ENCODE measurements at regions not wholly inside any gene's neighbourhood (a gene's known extent, or its start where the extent isn't known, plus 50 kb on each side); places are given as distances from the start of the nearest gene placed in this dataset.

DNA sequence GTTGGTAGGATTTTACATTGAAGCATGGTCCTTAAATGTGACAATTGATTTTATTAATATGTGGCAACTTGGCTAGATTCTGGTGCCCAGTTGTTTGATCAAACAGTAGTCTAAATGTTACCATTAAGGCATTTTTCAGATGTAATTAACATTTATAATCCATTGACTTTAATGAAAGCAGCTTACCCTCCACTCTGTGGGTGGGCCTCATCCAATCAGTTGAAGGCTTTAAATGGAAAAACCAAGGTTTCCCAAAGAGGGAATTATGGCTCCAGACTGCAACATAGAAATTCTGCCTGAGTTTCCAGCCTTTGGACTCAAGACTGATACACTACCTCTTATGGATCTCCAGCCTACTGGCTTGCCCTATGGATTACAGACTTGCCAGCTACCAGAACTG, 1153.2 kb downstream of the BCL11B start:
- no peak for DNase-seq (ENCODE audit: low spot score)

DNA sequence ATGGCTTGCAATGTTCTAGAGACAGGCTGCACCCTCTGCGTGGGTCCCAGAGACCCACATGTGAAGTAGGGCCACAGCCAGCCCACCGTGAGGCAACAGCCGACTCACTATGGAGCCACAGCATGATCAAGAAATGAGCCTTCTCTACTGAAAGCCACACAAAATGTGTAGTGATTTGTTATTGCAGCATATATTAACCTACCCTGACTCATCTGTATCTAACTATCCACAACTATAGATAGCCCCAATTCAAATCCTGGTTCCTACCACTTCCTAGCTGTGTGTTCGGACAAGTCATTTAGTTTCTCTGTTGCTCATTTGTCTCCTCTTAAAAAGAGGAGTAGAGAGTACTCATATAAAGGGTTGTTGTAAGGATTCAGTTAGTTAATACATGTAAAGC, 1152.3 kb downstream of the BCL11B start:
- DNase-seq (ENCODE audit: low spot score): no peak

DNA sequence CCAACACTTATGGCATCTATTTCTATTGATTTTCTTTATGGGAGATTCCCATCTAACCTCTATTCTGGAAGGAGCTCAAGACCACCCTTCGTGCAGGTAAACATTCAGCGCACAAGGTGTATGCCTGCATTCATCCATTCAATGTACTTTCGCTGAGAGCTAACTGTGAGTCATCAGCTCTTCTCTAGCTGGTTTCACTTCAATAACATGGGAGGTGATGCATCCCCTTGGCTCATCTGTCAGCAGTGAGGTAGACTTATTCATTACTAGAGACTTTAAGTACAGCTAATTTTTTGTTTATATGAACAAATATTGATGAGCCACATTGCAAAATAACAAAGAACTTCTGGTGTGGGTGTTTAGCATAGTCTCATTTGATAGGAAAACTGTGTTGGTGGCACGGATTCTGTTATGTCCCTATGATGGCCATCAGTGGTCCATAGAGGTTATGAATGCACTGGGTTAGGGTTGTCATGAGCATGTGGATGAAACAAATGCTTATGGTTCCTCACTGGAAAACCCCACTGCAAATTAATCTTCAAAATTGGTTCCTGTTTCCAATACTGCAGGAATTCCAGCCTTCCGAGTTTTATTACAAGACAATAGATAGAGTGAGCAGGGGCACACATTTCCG, 1151.0 kb downstream of the BCL11B start:
- no peak for DNase-seq (ENCODE audit: low spot score)

GRCh38 chr14:98122527-98122926, 1149.5 kb downstream of the BCL11B start:
- DNase-seq (ENCODE audit: low spot score): no peak

DNA sequence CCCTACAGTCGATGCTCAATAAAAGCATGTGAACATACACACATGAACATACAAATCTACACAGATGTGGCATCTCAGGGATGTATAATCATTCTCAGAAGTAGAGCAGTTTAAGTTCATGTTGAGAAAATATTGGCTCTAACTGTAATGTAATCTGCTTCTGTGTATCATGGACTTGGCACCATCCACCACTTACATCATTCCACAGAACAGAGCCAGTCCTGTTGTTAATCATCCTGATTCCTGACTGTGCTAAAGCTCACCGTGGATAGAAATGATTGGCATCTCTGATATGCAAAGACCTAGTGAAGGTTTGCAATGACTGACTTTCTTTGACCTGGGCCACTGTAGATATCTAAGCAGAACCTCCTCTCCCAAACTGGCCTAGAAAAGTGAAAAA, 1141.3 kb downstream of the BCL11B start:
- DNase-seq (ENCODE audit: low spot score): no peak

DNA sequence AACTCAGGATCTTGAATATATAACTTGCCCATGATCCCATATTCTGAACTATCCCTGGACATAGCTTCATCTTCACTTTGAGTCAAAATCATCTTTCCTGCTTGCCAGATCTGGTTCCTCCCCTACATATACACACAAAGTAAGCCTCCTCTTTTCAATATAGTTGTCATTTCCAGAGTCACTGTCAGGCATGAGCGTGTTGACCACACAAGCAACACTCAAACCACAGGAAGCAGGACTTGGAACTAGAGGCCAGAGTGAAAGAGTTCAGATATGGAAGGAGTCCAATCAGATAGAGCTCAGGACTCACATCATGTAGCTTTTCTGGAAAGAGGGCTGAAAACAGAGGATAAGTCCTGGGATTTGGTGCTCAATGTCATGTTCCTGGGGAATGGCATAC, 1140.6 kb downstream of the BCL11B start:
- no peak for DNase-seq (ENCODE audit: low spot score)

GRCh38 chr14:98133806-98134205, 1138.2 kb downstream of the BCL11B start:
- DNase-seq (ENCODE audit: low spot score): no peak

GRCh38 chr14:98136012-98136789, 1135.8 kb downstream of the BCL11B start:
- DNase-seq (ENCODE audit: low spot score): no peak

- no peak for DNase-seq (ENCODE audit: low spot score)
These were observed 1134.6 kb downstream of the BCL11B start for GRCh38 chr14:98137131-98138025.

- no peak for DNase-seq (ENCODE audit: low spot score)
These were observed 1133.3 kb downstream of the BCL11B start for GRCh38 chr14:98138666-98139065.

DNA sequence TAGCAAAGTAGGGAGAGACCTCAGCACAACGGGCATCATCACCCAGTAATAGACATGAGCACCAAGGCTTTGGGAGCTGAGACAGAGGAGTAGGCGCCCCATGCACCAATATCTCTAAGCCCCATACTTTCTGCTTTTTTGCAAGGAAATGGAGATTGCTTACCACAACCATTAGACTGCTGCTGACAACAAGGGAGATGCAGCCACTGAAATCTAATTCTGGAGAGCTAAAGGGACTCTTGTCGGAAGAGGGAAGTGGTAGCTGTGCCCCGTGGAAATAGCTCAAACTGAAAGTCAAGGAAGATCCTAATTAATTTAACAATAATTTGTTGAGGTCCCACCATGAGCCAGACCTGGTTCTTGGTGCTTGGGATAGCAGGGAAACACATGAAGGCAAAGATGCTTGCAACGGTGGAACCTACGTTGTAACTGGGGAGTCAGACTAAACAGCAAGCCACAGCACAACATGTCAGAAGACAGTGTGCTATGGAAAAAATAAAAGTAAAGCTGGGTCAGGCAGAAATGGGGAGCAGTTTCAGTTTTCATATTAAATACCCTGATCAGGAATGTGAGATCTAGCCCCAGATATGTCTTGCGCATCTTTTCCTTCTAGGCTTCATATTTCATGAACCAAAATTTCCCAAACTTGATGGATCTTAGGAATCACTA, 1131.0 kb downstream of the BCL11B start:
- no peak for DNase-seq (ENCODE audit: low spot score)

- no peak for DNase-seq (ENCODE audit: low spot score)
These were observed 1128.4 kb downstream of the BCL11B start for GRCh38 chr14:98143566-98143965.

- no peak for DNase-seq (ENCODE audit: low spot score)
These were observed 1127.0 kb downstream of the BCL11B start for GRCh38 chr14:98144964-98145363.

DNA sequence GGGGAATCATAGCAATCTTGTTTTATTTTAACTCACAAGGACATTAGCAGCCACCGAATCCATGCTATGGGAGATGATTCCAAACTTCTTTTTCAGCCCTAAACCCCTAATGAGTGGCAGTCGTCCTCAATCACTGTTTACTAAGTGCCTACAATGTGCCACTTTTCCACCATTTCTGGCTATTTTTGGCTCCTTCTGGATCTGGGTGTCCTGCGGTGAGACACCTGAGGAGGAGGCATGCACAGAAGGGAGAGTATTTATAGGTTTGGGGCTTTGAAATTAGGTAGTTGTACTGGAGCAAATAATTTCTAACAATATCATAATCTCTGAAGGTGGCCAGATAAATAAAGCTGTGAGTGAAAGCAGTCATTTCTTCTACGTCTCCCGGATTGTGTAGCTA, 1125.6 kb downstream of the BCL11B start:
- no peak for DNase-seq (ENCODE audit: low spot score)

- no peak for DNase-seq (ENCODE audit: low spot score)
These were observed 1117.7 kb downstream of the BCL11B start for GRCh38 chr14:98154254-98154653.

DNA sequence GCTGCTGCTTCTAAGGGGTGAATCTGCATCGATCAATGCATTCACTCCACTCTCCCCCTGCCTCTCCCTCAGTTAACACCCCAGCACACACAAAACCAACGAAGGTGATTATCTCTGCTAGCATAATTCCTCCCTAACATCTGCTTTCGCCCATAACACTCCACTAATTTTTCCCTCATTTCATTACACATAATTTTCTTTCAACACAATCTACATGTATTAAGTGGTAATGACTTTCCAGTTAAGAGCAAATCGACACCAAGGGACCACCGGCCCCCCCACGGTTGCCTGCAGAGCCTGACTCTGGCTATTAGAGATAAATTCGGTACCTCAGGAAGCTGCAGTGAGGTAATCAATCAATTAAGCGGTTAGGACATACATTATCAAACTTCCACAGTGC, 1115.6 kb downstream of the BCL11B start:
- no peak for DNase-seq (ENCODE audit: low spot score)

- no peak for DNase-seq (ENCODE audit: low spot score)
These were observed 1111.1 kb downstream of the BCL11B start for GRCh38 chr14:98160901-98161300.

DNA sequence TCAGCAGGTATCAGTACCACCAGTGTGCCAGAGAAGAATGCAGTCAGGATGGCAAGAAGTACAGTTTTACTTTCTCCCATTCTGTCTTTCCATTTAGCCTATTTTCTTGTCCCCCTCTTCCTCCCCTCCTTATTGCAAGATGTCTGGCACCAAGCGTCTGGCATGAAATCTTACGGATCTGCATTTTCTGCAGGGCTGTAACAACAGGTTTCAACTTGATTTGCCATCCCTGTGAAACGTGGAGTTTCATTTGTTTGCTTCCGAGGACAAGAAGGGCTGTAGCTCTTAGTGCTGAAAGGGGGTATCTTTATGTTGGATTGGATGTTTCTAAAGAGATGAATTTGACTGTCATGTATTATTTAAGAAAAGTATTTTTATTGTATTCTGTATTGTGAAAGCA, 1110.6 kb downstream of the BCL11B start:
- no peak for DNase-seq (ENCODE audit: low spot score)

GRCh38 chr14:98162856-98163805, 1108.9 kb downstream of the BCL11B start:
- no peak for DNase-seq (ENCODE audit: low spot score)

GRCh38 chr14:98163873-98164272, 1108.1 kb downstream of the BCL11B start:
- no peak for DNase-seq (ENCODE audit: low spot score)

GRCh38 chr14:98165976-98166375, 1106.0 kb downstream of the BCL11B start:
- no peak for DNase-seq (ENCODE audit: low spot score)
